Right lobe of liver (tissue), 4 donors: ENCODE measurements at regions not wholly inside any gene's neighbourhood (a gene's known extent, or its start where the extent isn't known, plus 50 kb on each side); places are given as distances from the start of the nearest gene placed in this dataset.

Experiments
- CTCF ChIP-seq, 4 donors: fragments of 200-600 bp in 3 of 4; fragments of 450-650 bp in 1 of 4; IDR thresholded peaks; one replicate each; pipeline versions ENCODE4 v1.5.1 to v1.8.0; 2016 to 2022; ENCODE audit warnings: antibody characterized with exemption in 4 of 4, mild to moderate bottlenecking in 2 of 4
- POLR2A ChIP-seq: fragments of 450-650 bp; IDR thresholded peaks from one replicate; pipeline ENCODE4 v1.6.1; 2017; ENCODE audit warnings: antibody characterized with exemption, mild to moderate bottlenecking
- donor health status: DM: no; HTN: no; CAD: no.
- donor health status: DM: no; HTN: no; CAD: no.
- donor health status: DM: no; HTN: yes; CAD: no.

GRCh38 chr15:96610757-96611156, 280.3 kb downstream of the NR2F2 start:
- TF ChIP-seq CTCF (IDR thresholded peaks at IDR 0.05) (no peak), POLR2A (no peak)
